GM23338 (cell line): ENCODE measurements at regions not wholly inside any gene's neighbourhood (a gene's known extent, or its start where the extent isn't known, plus 50 kb on each side); places are given as distances from the start of the nearest gene placed in this dataset.

Experiments used
- CREB1 ChIP-seq: fragments of 250-450 bp; sonication (Bioruptor Pico); IDR thresholded peaks from 2 replicates; pipeline ENCODE4 v1.5.0; 2020; ENCODE audit warnings: low read depth, mild to moderate bottlenecking, moderate library complexity
- CTCF ChIP-seq, 2 experiments: fragments of 200-600 bp in 1 of 2; sonication (generic) in 1 of 2; conservative IDR thresholded peaks; 2 replicates each; pipeline versions ENCODE4 v1.5.1 to v1.6.1; 2016 to 2017; ENCODE audit warnings: antibody characterized with exemption in 2 of 2, low read depth in 2 of 2, mild to moderate bottlenecking in 2 of 2, moderate library complexity in 1 of 2
- EZH2 ChIP-seq: fragments of 200-600 bp; sonication (generic); IDR thresholded peaks from one replicate; pipeline ENCODE4 v1.8.0; 2017; ENCODE audit warnings: antibody characterized with exemption, mild to moderate bottlenecking, low read depth; ENCODE audit not compliant: unreplicated experiment
- EZH2phosphoT487 ChIP-seq: fragments of 200-600 bp; sonication (generic); IDR thresholded peaks from one replicate; pipeline ENCODE4 v1.8.1; 2018; ENCODE audit warnings: antibody characterized with exemption; ENCODE audit not compliant: unreplicated experiment
- JUNB ChIP-seq: IDR thresholded peaks from one replicate; pipeline ENCODE4 v1.6.1; 2016; ENCODE audit warnings: antibody characterized with exemption; ENCODE audit not compliant: unreplicated experiment
- POLR2AphosphoS5 ChIP-seq: IDR thresholded peaks from 2 replicates; pipeline ENCODE4 v1.6.1; 2016; ENCODE audit warnings: antibody characterized with exemption, low read depth
- STAT1 ChIP-seq: IDR thresholded peaks from one replicate; pipeline ENCODE4 v1.6.1; 2016; ENCODE audit warnings: antibody characterized with exemption; ENCODE audit not compliant: unreplicated experiment
- ZNF331 ChIP-seq: fragments of 250-450 bp; sonication (Bioruptor Pico); IDR thresholded peaks from 2 replicates; pipeline ENCODE4 v1.5.0; 2020; ENCODE audit warnings: low read depth, mild to moderate bottlenecking, moderate library complexity
- TF ChIP-seq, protein P1 (sequence below): IDR thresholded peaks from one replicate; pipeline ENCODE4 v1.6.1; 2018; ENCODE audit warnings: antibody characterized with exemption; ENCODE audit not compliant: unreplicated experiment
- TF ChIP-seq, protein P2 (sequence below): IDR thresholded peaks from 2 replicates; pipeline ENCODE4 v1.6.1; 2016; ENCODE audit warnings: antibody characterized with exemption

DNA sequence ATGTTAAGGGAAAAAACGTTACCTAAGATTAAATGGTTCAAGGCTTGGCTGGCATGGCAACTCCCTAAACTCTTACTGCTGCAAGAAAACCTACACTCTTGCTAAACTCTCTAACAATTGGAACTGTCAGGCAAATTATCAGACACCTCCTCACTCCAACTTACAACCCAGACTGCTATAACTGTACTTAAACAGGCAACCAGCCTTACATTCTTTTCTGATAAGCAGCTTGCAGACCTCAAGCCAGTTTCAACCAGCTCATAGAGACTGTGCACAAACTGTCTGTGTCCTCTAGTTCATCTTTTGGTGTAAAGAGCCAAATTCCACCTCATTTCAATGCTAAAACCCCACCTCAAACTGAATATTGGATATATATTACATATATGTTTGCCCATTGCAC is 504.9 kb downstream of the UBE2NL start:
- no peak for TF ChIP-seq CTCF (conservative IDR thresholded peaks at IDR 0.05; ENCODE audit: low read depth in 2 of 2)
- TF ChIP-seq EZH2: no peak
- TF ChIP-seq POLR2AphosphoS5: no peak
- no peak for TF ChIP-seq STAT1
- no peak for TF ChIP-seq JUNB
- TF ChIP-seq, protein P1, sequence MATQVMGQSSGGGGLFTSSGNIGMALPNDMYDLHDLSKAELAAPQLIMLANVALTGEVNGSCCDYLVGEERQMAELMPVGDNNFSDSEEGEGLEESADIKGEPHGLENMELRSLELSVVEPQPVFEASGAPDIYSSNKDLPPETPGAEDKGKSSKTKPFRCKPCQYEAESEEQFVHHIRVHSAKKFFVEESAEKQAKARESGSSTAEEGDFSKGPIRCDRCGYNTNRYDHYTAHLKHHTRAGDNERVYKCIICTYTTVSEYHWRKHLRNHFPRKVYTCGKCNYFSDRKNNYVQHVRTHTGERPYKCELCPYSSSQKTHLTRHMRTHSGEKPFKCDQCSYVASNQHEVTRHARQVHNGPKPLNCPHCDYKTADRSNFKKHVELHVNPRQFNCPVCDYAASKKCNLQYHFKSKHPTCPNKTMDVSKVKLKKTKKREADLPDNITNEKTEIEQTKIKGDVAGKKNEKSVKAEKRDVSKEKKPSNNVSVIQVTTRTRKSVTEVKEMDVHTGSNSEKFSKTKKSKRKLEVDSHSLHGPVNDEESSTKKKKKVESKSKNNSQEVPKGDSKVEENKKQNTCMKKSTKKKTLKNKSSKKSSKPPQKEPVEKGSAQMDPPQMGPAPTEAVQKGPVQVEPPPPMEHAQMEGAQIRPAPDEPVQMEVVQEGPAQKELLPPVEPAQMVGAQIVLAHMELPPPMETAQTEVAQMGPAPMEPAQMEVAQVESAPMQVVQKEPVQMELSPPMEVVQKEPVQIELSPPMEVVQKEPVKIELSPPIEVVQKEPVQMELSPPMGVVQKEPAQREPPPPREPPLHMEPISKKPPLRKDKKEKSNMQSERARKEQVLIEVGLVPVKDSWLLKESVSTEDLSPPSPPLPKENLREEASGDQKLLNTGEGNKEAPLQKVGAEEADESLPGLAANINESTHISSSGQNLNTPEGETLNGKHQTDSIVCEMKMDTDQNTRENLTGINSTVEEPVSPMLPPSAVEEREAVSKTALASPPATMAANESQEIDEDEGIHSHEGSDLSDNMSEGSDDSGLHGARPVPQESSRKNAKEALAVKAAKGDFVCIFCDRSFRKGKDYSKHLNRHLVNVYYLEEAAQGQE: no peak
- no peak for TF ChIP-seq ZNF331 (CRISPR knock-in tag)
- no peak for TF ChIP-seq CREB1 (CRISPR knock-in tag)
- TF ChIP-seq, protein P2, sequence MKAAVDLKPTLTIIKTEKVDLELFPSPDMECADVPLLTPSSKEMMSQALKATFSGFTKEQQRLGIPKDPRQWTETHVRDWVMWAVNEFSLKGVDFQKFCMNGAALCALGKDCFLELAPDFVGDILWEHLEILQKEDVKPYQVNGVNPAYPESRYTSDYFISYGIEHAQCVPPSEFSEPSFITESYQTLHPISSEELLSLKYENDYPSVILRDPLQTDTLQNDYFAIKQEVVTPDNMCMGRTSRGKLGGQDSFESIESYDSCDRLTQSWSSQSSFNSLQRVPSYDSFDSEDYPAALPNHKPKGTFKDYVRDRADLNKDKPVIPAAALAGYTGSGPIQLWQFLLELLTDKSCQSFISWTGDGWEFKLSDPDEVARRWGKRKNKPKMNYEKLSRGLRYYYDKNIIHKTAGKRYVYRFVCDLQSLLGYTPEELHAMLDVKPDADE: no peak
- no peak for TF ChIP-seq EZH2phosphoT487
